ENCODE measurements at regions not wholly inside any gene's neighbourhood (a gene's known extent, or its start where the extent isn't known, plus 50 kb on each side); places are given as distances from the start of the nearest gene placed in this dataset.

DNA sequence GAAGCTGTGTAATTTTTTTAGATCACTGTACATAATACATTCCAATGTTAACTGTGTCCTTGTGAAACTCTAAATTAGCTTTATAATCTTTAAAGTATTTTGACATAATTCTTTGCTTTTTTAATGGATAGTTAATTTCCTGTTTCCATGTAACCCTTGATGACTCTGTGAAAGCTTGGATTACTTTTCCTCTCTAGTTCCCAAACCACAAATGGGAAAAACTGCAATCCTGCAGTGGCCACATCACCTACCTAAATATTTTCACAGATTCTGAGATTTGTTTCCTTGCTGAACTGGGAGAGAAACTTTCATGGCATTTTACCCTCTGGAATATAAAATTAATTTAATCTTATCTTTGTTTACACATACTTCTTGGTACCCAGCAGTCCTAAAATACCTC is 161.6 kb upstream of the CCDC68 start:
- TF ChIP-seq, protein P1, sequence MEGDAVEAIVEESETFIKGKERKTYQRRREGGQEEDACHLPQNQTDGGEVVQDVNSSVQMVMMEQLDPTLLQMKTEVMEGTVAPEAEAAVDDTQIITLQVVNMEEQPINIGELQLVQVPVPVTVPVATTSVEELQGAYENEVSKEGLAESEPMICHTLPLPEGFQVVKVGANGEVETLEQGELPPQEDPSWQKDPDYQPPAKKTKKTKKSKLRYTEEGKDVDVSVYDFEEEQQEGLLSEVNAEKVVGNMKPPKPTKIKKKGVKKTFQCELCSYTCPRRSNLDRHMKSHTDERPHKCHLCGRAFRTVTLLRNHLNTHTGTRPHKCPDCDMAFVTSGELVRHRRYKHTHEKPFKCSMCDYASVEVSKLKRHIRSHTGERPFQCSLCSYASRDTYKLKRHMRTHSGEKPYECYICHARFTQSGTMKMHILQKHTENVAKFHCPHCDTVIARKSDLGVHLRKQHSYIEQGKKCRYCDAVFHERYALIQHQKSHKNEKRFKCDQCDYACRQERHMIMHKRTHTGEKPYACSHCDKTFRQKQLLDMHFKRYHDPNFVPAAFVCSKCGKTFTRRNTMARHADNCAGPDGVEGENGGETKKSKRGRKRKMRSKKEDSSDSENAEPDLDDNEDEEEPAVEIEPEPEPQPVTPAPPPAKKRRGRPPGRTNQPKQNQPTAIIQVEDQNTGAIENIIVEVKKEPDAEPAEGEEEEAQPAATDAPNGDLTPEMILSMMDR (IDR thresholded peaks at IDR 0.05): no peak
- TF ChIP-seq POLR2A (IDR thresholded peaks at IDR 0.05): no peak
